Putamen (tissue), 1 donor: ENCODE measurements at regions not wholly inside any gene's neighbourhood (a gene's known extent, or its start where the extent isn't known, plus 50 kb on each side); places are given as distances from the start of the nearest gene placed in this dataset.

Experiments used
- DNase-seq: peaks from one replicate; pipeline ENCODE4 v3.0.0-alpha.2; 2016; ENCODE audit warnings: low spot score

GRCh38 chr17:13353590-13353989 is 248.1 kb downstream of the HS3ST3A1 start:
- peak; percentile 18 for DNase-seq

- DNase-seq: no peak
Measured at GRCh38 chr17:13352747-13353415, 248.8 kb downstream of the HS3ST3A1 start.

GRCh38 chr17:13351046-13351445 is 250.7 kb downstream of the HS3ST3A1 start:
- no peak for DNase-seq

- no peak for DNase-seq
Measured at GRCh38 chr17:13350466-13350865, 251.3 kb downstream of the HS3ST3A1 start.

- peak; percentile 16 for DNase-seq
Measured at GRCh38 chr17:13346996-13347762, 254.6 kb downstream of the HS3ST3A1 start.

GRCh38 chr17:13346592-13346991 is 255.1 kb downstream of the HS3ST3A1 start:
- no peak for DNase-seq

- DNase-seq: no peak
Measured at GRCh38 chr17:13346081-13346533, 255.6 kb downstream of the HS3ST3A1 start.

- DNase-seq: no peak
Measured at GRCh38 chr17:13338421-13338820, 263.3 kb downstream of the HS3ST3A1 start.

GRCh38 chr17:13337864-13338371 is 263.8 kb downstream of the HS3ST3A1 start:
- DNase-seq: no peak

- no peak for DNase-seq
Measured at GRCh38 chr17:13337151-13337550, 264.6 kb downstream of the HS3ST3A1 start.

GRCh38 chr17:13334374-13334773 is 267.4 kb downstream of the HS3ST3A1 start:
- DNase-seq: no peak

- DNase-seq: no peak
Measured at GRCh38 chr17:13333661-13334060, 268.1 kb downstream of the HS3ST3A1 start.

- DNase-seq: no peak
Measured at GRCh38 chr17:13332207-13332606, 269.5 kb downstream of the HS3ST3A1 start.

GRCh38 chr17:13329421-13329820 is 272.3 kb downstream of the HS3ST3A1 start:
- no peak for DNase-seq

GRCh38 chr17:13323990-13324389 is 277.7 kb downstream of the HS3ST3A1 start:
- no peak for DNase-seq

- DNase-seq: no peak
Measured at GRCh38 chr17:13321951-13322701, 279.6 kb downstream of the HS3ST3A1 start.

- no peak for DNase-seq
Measured at GRCh38 chr17:13320046-13320785, 281.5 kb downstream of the HS3ST3A1 start.

GRCh38 chr17:13316657-13317056 is 285.1 kb downstream of the HS3ST3A1 start:
- DNase-seq: no peak

GRCh38 chr17:13311306-13311705 is 290.4 kb downstream of the HS3ST3A1 start:
- DNase-seq: no peak

GRCh38 chr17:13310858-13311257 is 290.9 kb downstream of the HS3ST3A1 start:
- no peak for DNase-seq

- no peak for DNase-seq
Measured at GRCh38 chr17:13306310-13306962, 288.6 kb upstream of the ELAC2 start.
